Activated naive CD4-positive, alpha-beta T cell treated with anti-CD3 and anti-CD28 coated beads, Interleukin-2, amount 50 U/mL, for 16 hours (primary cell): ENCODE measurements at regions not wholly inside any gene's neighbourhood (a gene's known extent, or its start where the extent isn't known, plus 50 kb on each side); places are given as distances from the start of the nearest gene placed in this dataset.

Source experiments
- DNase-seq: peaks from one replicate; pipeline ENCODE4 v3.0.0-alpha.2; 2020

DNA sequence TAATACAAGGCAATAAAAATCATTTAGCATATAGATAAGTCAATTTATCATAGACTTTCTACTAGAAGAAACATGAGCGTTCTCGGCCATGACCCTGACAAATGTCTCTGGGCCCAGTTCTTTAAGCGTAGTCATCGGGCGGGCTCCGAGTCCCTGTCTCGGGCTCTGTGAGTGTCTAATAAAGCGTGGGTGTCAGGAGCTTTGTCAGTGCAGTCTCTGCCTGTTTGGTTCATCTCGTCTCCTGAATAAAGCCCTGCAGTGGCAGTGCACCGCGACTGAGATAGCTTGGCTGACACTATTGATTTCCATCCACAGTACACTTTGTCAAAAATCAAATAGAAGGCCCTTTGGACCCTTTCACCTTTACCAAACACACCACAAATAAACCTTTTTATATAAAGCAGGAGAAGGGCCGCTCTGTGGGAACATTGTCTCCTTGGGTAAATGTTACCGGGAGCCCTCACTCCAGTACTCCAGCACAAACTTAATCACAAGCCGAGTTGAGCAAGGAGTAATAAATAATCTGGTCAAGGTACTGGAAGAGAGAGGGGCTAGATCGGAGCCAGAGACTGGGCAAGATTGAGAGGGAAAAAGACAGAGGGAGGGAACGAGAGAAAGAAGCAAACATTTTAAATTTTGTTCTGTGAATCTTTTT is 368.2 kb upstream of the TSHZ3 start:
- DNase-seq: no peak

DNA sequence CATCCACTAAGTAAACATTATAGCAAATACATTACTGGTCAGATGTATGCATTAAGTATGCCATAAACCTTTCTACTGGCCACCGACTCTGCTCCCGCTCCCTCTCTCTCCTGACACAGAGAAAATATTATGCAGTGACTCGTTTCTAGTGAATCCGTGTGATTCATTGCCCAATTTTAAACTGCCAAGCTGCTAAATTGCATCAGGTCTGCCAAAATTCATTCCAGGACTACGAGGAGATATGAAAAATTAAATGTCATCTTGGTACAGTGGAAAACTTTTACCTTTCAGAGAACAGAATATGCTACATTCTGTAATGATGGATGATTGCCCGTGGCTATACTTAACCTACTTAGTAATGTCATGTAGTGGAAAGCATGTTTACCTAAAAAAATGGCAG is 368.8 kb upstream of the TSHZ3 start:
- DNase-seq: no peak

DNA sequence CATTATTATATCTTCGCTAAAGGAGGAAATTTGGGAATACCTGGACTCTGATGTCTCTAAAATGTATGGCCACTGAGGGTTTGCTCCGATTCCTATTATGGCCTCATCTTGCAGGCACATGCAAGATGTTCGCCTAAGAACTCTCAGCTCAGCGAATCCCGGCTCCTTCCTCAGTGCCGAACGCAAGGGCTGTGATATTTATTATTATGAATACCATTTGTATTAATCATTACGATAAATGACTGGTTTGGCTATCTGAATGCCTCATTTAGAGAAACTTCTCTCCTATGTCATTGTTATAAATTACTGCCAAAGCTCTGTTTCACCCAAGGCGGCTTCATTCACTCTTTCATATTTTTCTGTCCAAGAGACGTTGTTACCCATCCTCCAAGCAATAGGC is 369.7 kb upstream of the TSHZ3 start:
- no peak for DNase-seq

DNA sequence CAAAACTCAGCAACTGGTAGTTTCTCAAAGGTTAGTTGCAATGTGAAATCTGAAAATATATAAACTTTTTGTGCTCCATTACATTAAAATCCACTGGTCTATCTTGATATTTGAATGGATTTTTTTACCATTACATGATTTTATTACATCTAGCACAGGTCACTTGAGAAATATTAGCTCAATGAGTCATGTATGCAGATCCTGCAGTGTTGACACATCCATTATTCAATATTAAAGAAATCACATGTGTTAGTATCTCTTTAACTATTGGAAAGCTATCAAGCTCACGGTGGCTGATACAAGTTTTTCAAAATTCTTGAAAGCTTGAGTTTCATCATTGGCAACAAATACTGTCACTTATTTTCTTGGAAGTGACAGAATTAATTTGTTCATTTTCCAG is 373.9 kb upstream of the TSHZ3 start:
- DNase-seq: no peak

DNA sequence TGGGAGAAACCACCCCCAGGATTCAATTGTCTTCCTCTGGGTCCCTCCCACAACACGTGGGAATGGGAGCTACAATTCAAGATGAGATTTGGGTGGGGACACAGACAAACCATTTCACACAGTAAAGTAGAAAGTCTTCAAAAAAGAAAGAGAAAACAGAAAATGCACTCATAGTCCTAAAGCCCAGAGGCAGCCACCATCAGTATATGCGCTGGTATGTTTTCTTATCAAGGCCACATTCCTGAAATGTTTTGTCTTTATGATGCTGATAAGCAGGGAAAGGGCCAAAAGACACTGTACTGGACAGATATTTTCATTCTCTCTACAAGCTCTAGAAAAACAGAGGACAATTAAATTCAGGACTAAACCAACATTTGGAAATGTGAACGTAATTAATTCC is 375.8 kb upstream of the TSHZ3 start:
- no peak for DNase-seq

DNA sequence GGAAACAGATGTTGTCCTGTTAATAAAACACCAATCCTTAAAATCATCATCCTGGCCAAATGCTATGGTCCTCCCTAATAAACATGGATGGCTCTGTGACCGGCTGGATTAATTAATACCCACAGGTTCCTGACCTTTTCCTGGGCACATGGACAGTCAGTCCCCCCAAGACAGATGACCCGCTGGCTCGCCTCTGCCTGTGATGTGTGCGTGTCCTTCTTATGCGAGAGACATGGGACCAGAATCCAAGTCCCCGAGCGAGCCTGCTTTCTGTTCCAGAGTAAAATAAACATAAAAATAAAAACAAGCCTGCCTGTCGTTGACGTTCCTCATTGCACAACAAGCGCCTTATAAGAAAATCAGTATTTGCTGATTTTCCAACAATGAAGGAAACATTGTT is 378.3 kb upstream of the TSHZ3 start:
- no peak for DNase-seq

DNA sequence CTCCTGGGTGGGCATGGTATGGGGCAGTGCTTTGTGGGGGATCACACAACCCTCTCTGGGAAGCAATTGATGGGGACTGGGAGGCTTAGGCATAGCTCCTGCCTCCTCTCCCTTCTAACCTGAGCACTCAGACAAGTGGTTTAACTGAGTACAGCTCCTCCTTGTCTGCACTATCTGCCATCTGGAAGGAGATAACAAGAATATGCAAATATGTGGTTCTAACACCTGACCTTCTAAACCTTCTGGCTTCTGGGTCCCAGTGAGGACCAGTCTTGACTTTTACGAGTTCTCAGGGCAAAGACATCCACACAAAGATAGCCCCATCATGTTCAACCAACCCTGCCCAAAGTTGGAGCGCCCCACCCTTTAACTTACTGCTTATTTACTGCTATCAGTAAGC is 381.0 kb upstream of the TSHZ3 start:
- no peak for DNase-seq

DNA sequence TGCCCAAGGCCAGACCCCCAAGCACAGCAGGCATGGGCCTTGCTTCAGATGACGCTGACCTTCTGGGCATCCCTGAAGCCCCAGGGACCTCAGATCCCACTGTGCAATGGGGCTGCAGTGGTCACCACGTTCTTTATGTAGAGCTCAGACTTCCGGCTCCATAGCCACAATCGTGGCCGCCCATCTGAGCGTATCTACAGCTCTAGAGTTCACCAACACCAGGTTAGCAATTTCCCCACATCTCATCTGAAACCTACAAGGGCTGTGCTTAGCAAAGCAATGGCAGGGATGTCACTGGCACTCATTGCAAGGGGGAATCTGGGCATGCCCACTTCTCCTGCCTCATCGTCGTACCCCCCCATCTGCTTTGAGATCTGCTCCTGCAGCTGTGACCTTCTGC is 384.4 kb upstream of the TSHZ3 start:
- DNase-seq: no peak

DNA sequence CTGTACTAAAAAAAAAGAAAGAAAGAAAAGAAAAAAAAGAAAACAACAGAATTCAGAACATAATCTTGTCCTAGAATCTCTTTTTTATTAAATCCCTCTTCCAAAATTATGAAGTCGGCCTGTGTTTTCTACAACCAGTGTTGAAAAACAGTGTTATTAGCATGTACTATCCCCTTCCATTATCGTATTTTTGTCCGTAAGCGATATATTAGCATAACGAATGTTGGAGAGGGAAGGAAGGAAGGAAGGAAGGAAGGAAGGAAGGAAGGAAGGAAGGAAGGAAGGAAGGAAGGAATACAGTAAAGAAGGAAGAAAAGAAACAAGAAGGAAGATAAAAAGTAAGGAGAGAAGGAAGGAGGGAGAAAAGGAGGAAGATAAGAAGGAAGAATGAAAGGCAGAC is 393.0 kb upstream of the TSHZ3 start:
- DNase-seq: no peak

DNA sequence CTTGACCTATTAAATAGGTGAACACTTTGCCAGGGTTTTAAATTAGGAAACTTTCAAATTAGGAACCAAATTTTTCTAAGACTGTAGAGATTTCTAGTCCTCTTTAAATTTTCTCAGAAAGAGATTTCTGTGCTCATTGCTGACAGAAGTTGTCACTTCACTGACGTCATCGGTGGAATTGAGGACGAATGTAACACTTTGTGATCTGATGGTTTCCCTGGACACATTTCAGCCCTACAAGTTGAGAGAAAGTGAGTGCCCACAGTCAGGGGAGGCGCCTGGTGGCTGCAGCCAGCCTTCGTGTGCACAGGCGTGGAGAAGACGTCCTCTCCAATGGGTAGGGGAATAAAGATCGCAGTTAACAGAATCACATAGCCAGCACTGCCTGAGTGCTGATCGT is 396.5 kb upstream of the TSHZ3 start:
- no peak for DNase-seq

DNA sequence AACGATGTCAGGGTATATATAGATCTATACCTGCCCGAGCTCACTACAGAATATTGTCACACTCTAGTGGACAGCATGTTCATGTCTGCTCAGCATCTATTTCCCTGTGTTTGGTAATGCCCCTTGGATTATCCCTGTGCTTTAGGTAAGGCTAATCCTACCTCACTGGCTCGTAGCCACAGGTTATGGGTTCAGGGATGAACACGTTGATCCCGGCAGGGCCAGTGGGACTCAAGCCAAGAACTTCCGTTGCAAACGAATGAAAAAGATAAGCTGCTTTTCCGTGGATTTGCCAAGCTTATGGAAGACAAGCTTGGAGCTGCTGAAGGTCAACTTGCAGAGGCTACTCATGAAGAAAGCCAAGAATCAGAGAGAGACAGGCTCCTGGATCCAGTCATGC is 400.0 kb upstream of the TSHZ3 start:
- DNase-seq: no peak

DNA sequence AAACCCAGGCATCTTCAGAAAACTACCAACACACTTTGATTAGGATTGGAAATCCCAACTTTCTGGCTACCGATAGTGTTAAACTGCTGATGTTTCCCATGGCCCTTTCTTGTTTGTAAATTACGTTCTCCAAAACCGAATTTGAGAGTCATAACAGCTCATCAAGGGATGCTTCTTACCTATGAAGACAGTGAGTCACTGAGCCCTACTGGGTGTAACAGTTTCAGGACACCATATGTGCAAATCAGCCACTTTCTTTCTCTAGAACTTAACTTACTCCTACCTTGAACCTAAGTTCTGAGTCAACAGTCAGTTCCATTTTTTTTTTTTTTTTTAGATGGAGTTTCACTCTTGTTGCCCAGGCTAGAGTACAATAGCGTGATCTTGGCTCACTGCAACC is 410.1 kb upstream of the TSHZ3 start:
- DNase-seq: no peak

DNA sequence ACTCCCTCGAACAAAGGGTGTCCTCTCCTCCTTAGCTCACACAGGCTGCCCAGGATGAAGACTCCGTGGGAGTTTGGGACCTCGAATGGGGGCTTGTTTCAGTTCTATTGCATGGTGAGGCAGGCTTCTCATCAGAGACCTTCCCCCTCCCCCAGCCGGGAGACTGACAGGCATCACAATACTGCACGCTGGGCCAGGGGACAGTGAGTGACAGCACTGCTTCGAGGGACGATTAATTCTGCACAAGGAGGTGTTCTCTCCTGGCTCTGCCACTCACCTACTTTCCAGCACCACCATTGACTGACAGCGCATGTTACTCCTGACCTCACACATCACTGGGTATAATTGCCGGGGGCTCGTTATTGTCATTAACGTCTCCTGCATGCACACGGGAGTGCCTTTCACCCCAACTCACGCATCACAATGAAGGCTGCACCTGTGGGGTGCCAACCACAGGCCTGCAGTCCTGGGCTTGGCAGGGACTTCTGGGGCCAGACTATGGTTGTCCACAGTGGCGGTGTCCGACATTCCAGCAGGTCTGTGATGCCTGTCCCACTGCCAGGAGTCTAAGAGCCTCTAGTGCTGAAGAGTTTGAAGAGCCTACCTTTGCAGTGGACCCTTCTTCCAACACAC is 412.2 kb upstream of the TSHZ3 start:
- DNase-seq: no peak

DNA sequence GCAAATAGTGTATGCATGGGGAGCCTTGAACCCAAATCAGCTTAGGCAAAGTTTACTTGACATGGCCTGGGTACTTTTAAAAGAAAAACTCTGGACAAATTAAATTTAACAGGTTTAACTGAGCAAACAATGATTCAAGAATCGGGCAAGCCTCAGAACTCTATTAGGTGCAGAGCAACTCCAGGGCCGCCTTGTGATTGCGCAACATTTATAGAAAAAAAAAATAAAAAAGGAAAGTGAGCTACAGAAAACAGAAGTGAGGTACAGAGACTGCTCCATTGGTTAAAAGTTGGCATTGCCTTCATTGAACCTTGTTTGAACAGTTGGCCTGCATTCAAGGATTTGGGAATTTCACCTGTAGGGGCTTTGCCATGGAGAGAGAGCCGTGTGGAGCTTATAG is 421.0 kb upstream of the TSHZ3 start:
- no peak for DNase-seq

DNA sequence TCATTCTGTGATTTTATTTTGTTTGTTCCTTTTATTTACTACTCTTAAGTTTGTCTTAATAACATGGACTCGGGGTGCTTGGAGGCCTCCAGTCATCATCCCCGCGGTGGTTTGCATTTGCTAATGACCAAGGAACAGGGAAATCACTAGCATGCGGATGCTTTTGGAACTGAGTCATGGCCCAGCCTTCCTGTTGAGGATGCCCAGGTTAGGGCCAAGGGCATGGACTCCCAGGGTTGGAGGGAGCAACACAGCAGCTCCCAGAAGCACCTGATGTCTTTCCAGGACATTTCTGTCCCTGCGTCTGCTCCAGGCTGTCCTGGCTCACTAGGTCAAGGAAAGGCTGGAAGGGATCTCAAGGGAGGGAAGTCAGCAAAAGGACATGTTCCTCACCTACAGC is 423.7 kb upstream of the TSHZ3 start:
- DNase-seq: no peak

DNA sequence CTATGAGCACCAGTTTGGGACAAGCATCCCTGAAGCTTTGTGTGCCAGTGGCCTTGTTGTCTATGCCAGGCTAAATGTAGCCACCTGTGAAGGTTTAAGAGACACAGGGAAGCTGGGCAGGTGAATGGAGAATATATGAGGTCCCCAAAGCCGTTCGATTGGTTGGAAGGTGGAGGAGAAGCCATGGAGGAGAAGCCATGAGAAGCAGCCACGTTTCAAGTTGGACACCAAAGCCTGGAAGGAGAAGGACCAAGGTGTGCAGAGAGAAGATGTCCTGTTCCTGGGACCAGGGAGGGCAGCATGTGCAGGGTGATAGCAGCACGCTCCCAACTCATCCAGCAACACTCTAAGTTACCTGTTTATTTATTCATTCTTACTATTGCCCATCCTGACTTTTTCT is 432.3 kb upstream of the TSHZ3 start:
- no peak for DNase-seq

DNA sequence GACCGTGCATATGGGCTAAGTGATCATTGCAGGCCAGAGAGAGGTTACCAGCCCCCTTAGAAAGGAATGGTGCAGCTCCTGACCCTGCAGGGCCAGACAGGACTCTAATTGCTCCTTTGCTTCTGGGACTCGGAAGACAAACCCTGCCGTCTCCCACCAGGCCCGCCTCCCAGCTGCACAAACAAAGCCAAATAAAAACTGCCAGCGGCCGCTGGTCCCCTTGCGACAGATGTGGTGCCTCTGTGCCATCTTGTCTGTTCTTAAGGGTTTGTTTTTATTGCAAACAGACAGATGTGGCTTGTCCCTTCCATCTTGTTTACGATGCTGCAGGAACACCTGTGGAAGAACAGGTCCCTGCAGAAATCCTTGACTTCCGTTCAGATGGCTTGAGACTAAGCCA is 434.4 kb upstream of the TSHZ3 start:
- DNase-seq: no peak

DNA sequence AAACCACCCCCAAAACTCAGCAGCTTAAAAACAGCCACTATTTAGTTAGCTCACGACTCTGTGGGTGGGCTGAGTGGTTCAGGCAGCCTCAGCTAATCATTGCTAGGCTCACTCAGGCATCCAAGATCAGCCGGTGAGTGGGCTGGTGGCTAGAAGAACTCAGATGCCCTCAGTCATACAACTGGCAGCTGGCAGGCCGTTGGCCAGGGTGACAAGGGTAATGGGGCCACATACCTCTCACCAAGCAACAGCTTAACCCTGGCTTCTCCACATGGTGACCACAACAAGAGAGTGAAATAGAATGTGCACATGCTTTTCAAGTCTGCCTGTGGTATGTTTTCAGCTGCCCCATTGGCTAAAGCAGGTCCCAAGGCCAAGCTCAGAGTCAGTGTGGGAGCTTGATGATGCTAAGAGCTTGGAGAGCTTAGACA is 435.4 kb upstream of the TSHZ3 start:
- DNase-seq: no peak

DNA sequence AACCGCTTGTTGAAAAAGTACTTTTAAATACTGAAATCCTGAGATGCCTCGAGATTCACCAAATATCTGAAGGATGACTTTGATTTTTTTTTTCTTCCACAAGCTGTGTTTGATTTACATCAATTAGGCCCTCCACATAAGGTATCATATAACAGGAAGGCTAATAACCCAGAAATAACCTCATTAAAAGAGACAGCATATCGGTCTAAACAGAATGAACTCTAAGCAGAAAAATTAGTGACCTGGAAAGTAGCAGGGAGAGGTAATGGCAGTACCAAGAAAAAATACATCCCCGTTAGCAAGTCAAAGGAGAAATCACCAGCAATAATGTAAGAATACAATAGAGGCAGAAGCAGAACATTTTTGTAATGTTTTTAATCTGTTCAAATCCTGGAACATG is 452.4 kb upstream of the TSHZ3 start:
- DNase-seq: no peak

DNA sequence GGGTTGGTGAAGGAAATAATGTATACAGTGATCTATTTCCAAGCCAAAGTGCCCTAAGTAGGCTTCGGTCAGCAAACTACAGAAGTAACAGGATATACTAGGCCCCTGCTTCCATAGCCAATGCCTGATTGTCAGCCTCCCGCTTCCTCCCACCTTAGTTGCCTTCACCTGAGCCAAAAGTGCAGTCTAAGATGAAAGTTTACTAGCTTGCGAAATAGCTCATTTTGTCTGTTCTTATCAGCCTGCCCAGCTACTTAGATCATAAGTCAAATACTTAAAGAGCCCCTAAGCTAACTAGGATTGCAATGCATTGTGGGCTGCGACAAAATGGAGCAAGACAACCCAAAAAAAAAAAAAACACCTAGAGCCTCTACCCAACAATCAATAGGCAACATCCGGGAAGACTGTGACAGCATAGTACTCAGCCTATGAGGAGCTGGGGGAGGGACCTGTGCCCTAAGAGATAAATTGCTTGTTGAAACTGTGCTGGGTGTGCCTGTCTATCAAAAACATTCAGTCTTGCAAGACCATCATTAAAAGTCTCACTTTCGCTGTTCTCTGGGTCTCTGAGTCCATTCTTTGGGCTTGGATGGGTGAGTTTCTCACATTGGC is 454.7 kb upstream of the TSHZ3 start:
- DNase-seq: no peak

DNA sequence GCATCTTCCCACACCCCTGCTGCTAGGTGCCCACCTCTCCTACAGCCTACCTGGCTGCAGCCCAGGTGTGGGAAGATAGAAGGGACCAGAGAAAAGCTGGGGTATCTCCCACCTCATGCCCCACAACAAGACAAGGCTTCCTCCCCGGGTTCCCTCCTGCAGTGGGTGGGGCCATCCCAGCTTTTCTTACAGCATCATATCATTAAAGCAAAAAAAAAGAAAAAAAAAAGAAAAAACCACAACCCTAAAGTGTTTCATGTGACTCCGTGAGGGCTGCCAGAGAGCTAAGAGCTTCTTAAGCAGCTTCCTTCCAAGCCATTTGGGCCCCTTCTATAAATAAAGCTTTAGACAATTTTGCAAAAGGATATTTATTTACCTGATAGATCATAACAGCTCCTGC is 455.4 kb upstream of the TSHZ3 start:
- DNase-seq: no peak

DNA sequence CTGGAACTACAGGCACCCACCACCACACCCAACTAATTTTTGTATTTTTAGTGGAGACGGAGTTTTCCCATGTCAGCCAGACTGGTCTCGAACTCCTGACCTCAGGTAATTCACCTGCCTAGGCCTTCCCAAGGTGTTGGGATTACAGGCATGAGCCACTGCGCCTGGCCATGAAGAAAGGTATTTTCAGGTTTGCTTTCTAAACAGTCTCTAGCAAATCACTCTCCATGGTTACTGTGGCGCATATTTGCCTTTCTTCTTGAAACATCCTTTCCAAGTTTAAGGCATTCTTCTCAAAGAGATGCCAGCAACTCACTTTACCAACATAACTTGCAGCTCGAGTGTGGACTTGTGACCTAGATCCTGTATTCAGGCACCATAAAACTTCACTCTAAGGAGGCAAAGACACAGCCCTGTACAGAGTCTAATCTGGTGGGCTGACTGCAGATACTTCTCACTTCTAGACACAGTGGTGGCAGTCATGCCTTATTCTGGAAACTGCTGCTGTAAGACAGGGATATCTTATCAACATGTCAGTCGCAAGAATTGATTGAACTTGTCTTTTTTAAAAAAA is 461.4 kb upstream of the TSHZ3 start:
- no peak for DNase-seq

DNA sequence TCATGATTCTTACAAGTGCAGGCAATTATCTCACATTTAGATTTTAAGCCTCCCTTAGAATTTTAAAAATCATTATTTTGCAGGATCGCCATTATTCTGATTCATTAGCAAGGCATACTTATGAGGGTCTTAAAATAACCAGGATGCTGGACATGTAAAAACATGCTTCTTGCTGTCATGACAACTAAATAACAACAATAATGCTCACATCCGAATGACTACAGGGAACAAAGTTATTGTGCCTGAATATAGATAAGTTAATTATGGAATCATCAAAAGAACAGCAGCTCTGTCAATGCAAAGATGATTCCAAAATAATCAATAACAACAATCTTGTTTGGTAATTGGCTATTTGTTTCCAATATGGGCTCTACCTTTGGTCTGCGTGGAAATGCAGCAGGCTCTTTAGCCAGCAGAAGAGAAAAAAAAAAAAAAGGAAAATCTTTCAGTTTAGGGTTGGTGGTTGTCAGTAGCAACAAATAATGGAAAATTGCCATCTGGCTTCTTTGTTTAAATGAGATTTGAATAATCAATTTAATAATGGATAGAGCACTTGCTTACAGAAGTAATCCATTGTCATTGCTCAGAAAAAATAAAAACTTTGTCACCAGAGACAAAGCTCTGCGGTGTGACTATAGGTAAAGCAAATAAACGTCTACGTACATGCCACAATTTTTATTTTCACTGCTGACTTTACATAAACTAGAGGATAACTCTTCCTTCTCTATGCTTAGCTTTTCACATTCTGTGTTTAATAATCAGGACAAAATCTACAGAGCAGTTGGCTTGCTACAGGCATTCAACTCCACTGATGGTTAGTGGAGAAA is 468.9 kb upstream of the TSHZ3 start:
- no peak for DNase-seq

DNA sequence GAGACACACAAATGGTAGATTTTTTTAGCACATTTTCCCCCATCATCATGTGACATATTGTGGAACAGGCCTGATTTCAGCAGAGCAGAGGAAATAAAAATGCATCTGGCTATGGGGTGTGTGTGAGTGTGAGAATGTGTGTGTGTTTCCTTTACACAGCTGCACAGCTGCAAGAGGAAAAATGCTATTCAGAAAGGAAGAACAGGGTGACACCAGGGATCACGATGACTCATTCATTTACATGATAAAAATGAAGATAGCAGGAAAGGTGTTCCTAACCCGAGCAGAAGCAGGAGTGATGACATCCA is 469.5 kb upstream of the TSHZ3 start:
- DNase-seq: no peak
